C4-2B (cell line): ENCODE measurements at regions not wholly inside any gene's neighbourhood (a gene's known extent, or its start where the extent isn't known, plus 50 kb on each side); places are given as distances from the start of the nearest gene placed in this dataset.

Experiments used
- CTCF ChIP-seq: fragments of 450-650 bp; conservative IDR thresholded peaks from 2 replicates; pipeline ENCODE4 v1.5.1; 2017; ENCODE audit warnings: mild to moderate bottlenecking
- ZFX ChIP-seq: fragments of 450-650 bp; IDR thresholded peaks from 2 replicates; pipeline ENCODE4 v1.6.1; 2017

GRCh38 chr11:128288368-128288767 is 299.0 kb downstream of the ETS1 start:
- no peak for TF ChIP-seq CTCF
- no peak for TF ChIP-seq ZFX
